ENCODE measurements at regions not wholly inside any gene's neighbourhood (a gene's known extent, or its start where the extent isn't known, plus 50 kb on each side); places are given as distances from the start of the nearest gene placed in this dataset.

GRCh38 chr2:53170466-53170865 lies 597.1 kb upstream of the CHAC2 start:
- TF ChIP-seq, protein P1, sequence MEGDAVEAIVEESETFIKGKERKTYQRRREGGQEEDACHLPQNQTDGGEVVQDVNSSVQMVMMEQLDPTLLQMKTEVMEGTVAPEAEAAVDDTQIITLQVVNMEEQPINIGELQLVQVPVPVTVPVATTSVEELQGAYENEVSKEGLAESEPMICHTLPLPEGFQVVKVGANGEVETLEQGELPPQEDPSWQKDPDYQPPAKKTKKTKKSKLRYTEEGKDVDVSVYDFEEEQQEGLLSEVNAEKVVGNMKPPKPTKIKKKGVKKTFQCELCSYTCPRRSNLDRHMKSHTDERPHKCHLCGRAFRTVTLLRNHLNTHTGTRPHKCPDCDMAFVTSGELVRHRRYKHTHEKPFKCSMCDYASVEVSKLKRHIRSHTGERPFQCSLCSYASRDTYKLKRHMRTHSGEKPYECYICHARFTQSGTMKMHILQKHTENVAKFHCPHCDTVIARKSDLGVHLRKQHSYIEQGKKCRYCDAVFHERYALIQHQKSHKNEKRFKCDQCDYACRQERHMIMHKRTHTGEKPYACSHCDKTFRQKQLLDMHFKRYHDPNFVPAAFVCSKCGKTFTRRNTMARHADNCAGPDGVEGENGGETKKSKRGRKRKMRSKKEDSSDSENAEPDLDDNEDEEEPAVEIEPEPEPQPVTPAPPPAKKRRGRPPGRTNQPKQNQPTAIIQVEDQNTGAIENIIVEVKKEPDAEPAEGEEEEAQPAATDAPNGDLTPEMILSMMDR (IDR thresholded peaks at IDR 0.05; ENCODE audit: poor library complexity): no peak
- TF ChIP-seq EZH2 (IDR thresholded peaks at IDR 0.05; ENCODE audit: borderline replicate concordance) (no peak), EZH2phosphoT487 (IDR thresholded peaks at IDR 0.05; ENCODE audit: low read depth, severe bottlenecking, unreplicated experiment) (no peak)
